ENCODE measurements at regions not wholly inside any gene's neighbourhood (a gene's known extent, or its start where the extent isn't known, plus 50 kb on each side); places are given as distances from the start of the nearest gene placed in this dataset.

DNA sequence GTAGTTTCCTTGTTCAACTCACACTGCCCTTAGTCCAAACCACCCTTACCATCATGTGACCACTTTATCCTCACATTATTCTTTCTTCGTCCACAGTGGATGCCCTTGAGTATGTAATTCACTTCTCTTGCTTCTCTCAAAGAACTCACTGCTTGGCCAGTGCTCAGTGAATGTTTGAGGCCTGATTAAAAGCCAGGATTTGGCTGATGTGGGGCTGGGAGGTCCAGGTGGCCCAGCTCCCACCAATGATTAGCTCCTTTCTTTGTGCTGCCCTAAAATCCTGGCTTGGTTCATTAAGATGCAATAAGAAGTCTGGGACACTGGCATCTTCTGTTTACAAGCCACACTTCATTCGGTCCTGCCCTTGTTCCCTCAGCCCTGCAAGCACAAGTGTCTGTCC lies 97.8 kb upstream of the CELF4 start:
- DNase-seq (ENCODE audit: low read depth) = no peak
- in situ Hi-C loops (cut with HindIII; ENCODE audit: low pct_unique_long_range_greater_than_20kb, low sequenced_read_pairs) = no loop called here

- in situ Hi-C loops (cut with HindIII; ENCODE audit: low pct_unique_long_range_greater_than_20kb, low sequenced_read_pairs) = no loop called here
- no peak for DNase-seq (ENCODE audit: low read depth)
These were observed 97.1 kb upstream of the CELF4 start for GRCh38 chr18:37662546-37663339.

GRCh38 chr18:37662099-37662498 lies 96.5 kb upstream of the CELF4 start:
- in situ Hi-C loops (cut with HindIII; ENCODE audit: low pct_unique_long_range_greater_than_20kb, low sequenced_read_pairs) = no loop called here
- no peak for DNase-seq (ENCODE audit: low read depth)

DNA sequence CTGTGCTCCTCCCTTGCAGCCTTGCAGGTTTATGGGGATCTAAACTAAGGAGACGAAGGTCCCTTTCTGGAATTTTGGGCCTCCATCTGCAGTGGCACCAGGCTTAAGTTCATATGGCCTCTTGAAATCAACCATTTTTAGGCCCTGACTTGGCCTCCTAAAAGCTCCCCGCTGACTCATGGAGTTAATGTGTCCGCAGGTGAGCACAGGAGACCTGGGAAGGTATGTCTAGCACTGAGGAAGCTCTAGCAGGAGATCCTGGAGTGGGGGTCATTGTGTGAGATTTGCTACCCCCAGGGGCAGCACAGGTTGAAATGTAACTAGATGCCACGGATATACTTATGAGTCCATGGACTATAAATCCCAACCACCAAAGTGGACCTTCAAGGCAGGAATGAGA lies 95.9 kb upstream of the CELF4 start:
- DNase-seq (ENCODE audit: low read depth) = no peak
- in situ Hi-C loops (cut with HindIII; ENCODE audit: low pct_unique_long_range_greater_than_20kb, low sequenced_read_pairs) = no loop called here

GRCh38 chr18:37661061-37661460 lies 95.5 kb upstream of the CELF4 start:
- DNase-seq (ENCODE audit: low read depth) = no peak
- in situ Hi-C loops (cut with HindIII; ENCODE audit: low pct_unique_long_range_greater_than_20kb, low sequenced_read_pairs) = no loop called here

DNA sequence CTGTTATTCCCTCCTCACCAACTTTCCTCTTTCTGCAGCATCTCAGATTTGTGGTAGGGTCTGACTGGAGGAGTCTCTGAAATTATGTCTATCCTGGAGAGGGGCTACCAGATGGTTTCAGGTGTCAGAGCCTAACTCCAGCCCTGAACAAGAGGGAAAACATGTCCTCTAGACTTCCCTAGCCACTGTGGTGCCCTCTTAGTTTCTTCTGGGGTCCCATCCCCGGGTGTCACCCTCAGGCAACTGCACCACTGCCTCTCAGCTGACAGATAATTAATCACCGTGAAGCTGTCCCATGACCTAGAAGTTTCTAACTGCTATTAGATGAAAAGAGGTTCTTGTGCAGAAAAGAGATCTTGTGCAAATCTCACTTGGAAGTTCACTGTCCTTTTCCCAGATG lies 95.1 kb upstream of the CELF4 start:
- DNase-seq (ENCODE audit: low read depth) = no peak
- in situ Hi-C loops (cut with HindIII; ENCODE audit: low pct_unique_long_range_greater_than_20kb, low sequenced_read_pairs) = no loop called here

GRCh38 chr18:37659906-37660305 lies 94.3 kb upstream of the CELF4 start:
- in situ Hi-C loops (cut with HindIII; ENCODE audit: low pct_unique_long_range_greater_than_20kb, low sequenced_read_pairs) = no loop called here

DNA sequence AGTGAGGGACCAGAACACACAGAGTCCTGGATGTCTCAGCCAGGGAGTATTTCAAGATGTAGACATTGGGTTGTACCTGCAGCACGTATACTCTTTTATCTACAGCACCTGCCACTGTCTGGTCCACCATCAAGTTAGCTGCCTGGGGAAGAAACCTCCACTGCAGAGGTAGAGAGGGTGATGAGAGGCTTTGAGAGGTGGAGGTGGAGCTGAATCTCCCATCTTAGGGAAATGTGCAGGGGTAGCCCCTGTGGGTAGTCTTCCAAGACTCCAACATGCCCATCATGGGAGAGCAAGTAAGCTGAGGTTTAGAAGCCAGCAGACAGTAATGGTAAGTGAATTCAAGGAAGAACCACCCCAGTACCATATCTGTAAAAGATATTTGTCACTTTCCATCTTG lies 93.3 kb upstream of the CELF4 start:
- in situ Hi-C loops (cut with HindIII; ENCODE audit: low pct_unique_long_range_greater_than_20kb, low sequenced_read_pairs) = no loop called here
- no peak for DNase-seq (ENCODE audit: low read depth)

More at GRCh38 chr18:37659906-37660305, 94.3 kb upstream of the CELF4 start:
- DNase-seq (ENCODE audit: low read depth) = no peak

DNA sequence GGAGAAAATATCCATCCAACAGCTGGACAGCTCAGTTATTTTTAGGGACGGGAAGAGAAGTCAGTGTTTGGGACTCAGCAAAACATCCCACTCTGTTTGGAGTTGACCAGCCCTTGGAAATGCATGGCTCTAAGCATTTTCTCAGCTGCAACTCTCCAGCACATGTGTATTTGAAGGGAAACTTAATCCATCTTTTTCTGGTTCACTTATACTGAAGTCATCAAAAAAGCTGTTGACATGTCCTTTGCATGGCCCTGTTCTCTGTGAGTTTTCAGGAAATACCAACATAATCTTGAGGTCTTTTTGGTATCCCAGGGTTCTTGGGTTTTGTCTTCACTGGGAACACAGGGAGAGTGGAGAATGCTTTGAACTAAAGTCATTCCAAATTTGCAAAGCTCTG lies 91.9 kb upstream of the CELF4 start:
- in situ Hi-C loops (cut with HindIII; ENCODE audit: low pct_unique_long_range_greater_than_20kb, low sequenced_read_pairs) = no loop called here
- DNase-seq (ENCODE audit: low read depth) = no peak

GRCh38 chr18:37654731-37655369 lies 89.3 kb upstream of the CELF4 start:
- DNase-seq (ENCODE audit: low read depth) = no peak
- in situ Hi-C loops (cut with HindIII; ENCODE audit: low pct_unique_long_range_greater_than_20kb, low sequenced_read_pairs) = no loop called here

DNA sequence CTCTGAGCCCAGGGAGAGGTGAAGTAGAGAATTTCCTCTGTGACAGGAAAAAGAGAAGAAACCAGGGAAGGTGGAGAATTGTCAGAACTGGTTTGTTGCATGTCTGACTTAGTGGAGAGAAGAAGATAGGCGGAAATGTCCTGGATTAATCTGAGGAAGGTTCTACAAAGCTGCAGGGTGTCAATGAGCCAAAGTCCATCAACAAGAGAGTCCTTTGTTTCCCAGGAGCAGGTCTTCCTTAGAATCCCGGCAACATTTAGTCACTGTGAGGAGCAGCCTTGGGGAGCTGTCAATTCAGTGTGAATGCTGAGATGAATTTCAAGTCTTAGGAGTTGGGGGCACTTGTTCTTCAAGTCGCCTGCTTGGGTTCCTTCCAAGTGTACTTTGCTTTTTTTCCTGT lies 88.4 kb upstream of the CELF4 start:
- in situ Hi-C loops (cut with HindIII; ENCODE audit: low pct_unique_long_range_greater_than_20kb, low sequenced_read_pairs) = no loop called here
- no peak for DNase-seq (ENCODE audit: low read depth)

GRCh38 chr18:37653618-37654017 lies 88.0 kb upstream of the CELF4 start:
- DNase-seq (ENCODE audit: low read depth) = no peak
- in situ Hi-C loops (cut with HindIII; ENCODE audit: low pct_unique_long_range_greater_than_20kb, low sequenced_read_pairs) = no loop called here

GRCh38 chr18:37649930-37650329 lies 84.3 kb upstream of the CELF4 start:
- in situ Hi-C loops (cut with HindIII; ENCODE audit: low pct_unique_long_range_greater_than_20kb, low sequenced_read_pairs) = no loop called here

DNA sequence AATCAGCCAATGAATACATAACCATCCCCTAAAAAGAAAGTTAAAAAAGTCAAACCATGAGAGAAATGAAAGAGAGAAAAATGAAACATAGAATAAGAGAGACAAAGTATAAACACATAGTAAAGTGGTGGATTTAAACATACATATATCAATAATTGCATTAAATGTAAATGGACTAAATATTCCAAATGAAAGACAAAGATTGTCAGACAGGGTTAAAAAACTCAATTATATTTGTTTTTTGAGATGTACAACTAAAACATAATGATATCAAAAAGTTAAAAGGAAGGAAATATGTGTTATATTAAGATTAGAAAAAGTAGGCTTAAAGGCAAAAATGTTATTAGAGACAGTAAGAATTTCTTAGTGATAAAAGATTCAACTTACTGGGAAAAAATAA lies 83.8 kb upstream of the CELF4 start:
- DNase-seq (ENCODE audit: low read depth) = no peak
- in situ Hi-C loops (cut with HindIII; ENCODE audit: low pct_unique_long_range_greater_than_20kb, low sequenced_read_pairs) = no loop called here

More at GRCh38 chr18:37649930-37650329, 84.3 kb upstream of the CELF4 start:
- DNase-seq (ENCODE audit: low read depth) = no peak

DNA sequence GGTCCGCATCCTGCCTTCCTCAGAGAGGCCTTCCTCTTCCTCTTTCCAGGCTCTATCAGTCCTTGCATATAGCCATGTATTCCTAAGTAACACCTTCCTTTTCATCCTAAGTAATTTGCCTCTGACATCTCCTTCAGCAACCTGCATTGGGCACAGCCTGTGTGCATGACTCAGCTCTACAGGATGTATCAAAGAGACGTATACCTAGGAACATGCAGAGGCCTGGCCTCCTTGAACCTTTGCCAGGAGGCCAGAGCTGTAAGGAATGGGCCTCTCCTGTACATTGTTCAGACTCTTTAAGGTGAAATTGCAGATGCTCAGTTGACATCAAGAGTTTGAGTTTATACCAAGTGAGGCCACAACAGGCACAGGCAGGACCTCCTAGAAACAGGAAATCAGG lies 76.0 kb upstream of the CELF4 start:
- in situ Hi-C loops (cut with HindIII; ENCODE audit: low pct_unique_long_range_greater_than_20kb, low sequenced_read_pairs) = no loop called here
- DNase-seq (ENCODE audit: low read depth) = no peak

DNA sequence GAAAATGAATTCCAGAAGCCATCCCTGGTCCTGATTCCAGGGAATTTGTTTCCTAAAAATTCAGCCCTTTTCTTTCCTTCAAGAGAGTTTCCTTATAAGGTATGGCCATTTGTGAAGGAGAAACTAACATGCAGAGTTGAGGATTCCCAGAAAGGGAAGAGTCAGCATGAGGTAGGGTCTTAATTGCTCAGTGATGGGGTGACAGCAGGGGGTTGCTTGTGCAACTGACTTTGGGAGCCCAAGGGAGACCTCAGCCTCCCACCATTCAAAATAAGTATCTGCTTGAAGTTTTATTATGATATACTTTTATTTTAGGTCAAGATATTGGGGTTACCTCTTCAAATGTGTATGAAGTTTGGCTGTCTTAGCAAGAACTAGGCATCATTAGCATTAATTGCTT lies 74.9 kb upstream of the CELF4 start:
- in situ Hi-C loops (cut with HindIII; ENCODE audit: low pct_unique_long_range_greater_than_20kb, low sequenced_read_pairs) = no loop called here
- no peak for DNase-seq (ENCODE audit: low read depth)

- no peak for DNase-seq (ENCODE audit: low read depth)
- in situ Hi-C loops (cut with HindIII; ENCODE audit: low pct_unique_long_range_greater_than_20kb, low sequenced_read_pairs) = no loop called here
These were observed 74.2 kb upstream of the CELF4 start for GRCh38 chr18:37639846-37640245.

DNA sequence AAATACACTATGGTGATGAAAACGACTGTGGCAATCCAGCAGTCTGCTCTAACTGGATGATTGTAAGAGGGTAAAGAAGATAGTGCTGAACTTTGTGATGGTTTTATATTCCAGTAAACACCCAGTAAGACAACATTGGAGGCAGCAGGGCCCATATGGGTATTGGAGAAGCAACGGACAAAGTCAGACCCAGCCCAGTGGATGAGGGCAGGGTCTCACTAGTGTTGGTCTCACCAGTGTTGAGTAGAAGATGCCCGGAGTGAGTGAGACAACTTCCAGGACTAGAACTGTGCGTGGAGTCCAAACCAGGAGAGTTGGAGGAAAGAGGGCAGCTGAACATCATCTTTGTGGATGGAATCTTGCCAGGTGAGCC lies 71.9 kb upstream of the CELF4 start:
- in situ Hi-C loops (cut with HindIII; ENCODE audit: low pct_unique_long_range_greater_than_20kb, low sequenced_read_pairs) = no loop called here
- DNase-seq (ENCODE audit: low read depth) = no peak

- in situ Hi-C loops (cut with HindIII; ENCODE audit: low pct_unique_long_range_greater_than_20kb, low sequenced_read_pairs) = no loop called here
These were observed 71.4 kb upstream of the CELF4 start for GRCh38 chr18:37636831-37637477.

DNA sequence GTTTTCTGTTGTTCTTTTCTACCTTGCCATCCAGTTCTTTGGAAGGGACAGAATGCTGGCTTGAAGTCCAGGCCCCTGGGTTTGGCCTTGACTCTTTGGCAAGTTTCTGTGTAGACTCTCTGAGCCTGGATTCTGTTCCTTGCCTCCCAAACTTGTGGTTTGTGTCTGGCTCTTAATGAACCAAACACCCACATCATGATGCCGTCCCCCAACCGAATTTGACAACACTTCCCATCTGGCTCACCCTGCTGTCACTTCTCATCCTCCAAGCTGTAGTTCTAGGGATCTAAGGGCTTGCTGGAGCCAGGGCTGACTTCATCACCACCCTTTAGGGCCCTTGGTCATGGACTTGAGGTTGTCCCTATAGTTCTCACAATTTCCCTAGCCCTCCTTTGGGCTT lies 68.9 kb upstream of the CELF4 start:
- DNase-seq (ENCODE audit: low read depth) = no peak
- in situ Hi-C loops (cut with HindIII; ENCODE audit: low pct_unique_long_range_greater_than_20kb, low sequenced_read_pairs) = no loop called here

More at GRCh38 chr18:37636831-37637477, 71.4 kb upstream of the CELF4 start:
- DNase-seq (ENCODE audit: low read depth) = no peak

Measured in Caki2 (cell line).